ENCODE measurements at regions not wholly inside any gene's neighbourhood (a gene's known extent, or its start where the extent isn't known, plus 50 kb on each side); places are given as distances from the start of the nearest gene placed in this dataset.

GRCh38 chr13:111919286-111919685, 147.7 kb upstream of the SOX1 start:
- TF ChIP-seq CTCF (conservative IDR thresholded peaks at IDR 0.05; ENCODE audit: low read depth, low read length) (no peak), EZH2 (IDR thresholded peaks at IDR 0.05; ENCODE audit: borderline replicate concordance, low read depth, low read length, poor library complexity, severe bottlenecking) (no peak)

Data from A673 (cell line).